ENCODE measurements at regions not wholly inside any gene's neighbourhood (a gene's known extent, or its start where the extent isn't known, plus 50 kb on each side); places are given as distances from the start of the nearest gene placed in this dataset.
"Not testable (repeated sequence)": the region's sequence is repeated elsewhere in the genome, so short reads cannot be mapped to it uniquely, and the experiment has no call there.

- DNase-seq (ENCODE audit: low read depth) = no peak
Observed at GRCh38 chr15:39030291-39031070, 465.9 kb upstream of the RASGRP1 start.

DNA sequence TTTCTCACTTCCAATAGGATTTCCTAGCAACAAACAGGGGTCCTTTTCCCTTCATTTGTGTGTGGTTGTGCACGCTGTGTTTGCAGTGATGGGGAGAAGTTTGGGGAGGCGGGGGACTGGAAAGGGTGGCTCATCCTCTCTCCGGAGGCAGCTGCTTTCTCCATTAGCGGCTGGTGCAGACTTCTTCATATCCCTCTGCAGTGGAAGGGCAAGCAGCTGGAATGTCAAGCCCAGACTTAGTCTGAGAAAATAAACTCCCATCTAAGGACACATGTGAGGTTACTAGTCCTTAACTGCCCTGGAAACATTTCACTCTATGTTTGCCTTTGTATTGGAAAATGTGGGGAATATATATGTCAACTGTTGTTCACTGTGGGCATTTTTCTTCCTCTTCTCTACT lies 467.0 kb upstream of the RASGRP1 start:
- no peak for DNase-seq (ENCODE audit: low read depth)

- DNase-seq (ENCODE audit: low read depth) = no peak
Observed at GRCh38 chr15:39034816-39035215, 470.2 kb upstream of the RASGRP1 start.

GRCh38 chr15:39037611-39038010 lies 473.0 kb upstream of the RASGRP1 start:
- not testable (repeated sequence) for DNase-seq (ENCODE audit: low read depth)

- no peak for DNase-seq (ENCODE audit: low read depth)
Observed at GRCh38 chr15:39040861-39041260, 476.2 kb upstream of the RASGRP1 start.

GRCh38 chr15:39041979-39042495 lies 477.4 kb upstream of the RASGRP1 start:
- DNase-seq (ENCODE audit: low read depth) = no peak

GRCh38 chr15:39051626-39052322 lies 487.2 kb upstream of the RASGRP1 start:
- DNase-seq (ENCODE audit: low read depth) = no peak

GRCh38 chr15:39052323-39052705 lies 487.7 kb upstream of the RASGRP1 start:
- no peak for DNase-seq (ENCODE audit: low read depth)

DNA sequence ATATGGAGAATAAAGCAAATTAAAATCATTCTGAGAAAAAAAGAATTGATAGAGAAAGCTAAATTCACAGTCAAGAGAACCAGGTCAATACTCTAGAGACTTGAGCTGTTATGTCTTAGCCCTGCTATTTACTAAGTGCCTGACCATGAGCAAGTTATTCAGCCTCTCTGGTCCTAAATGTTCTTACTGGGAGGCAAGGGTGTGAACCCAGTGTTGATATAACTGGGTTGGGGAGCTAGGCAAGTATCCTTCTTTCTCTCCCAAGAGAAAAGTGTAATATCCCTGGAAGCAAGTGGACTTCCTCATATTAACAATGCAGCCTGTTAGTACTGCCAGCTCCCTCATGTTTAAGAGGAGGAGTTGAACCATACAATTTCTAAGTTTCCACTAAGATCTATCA lies 488.9 kb upstream of the RASGRP1 start:
- DNase-seq (ENCODE audit: low read depth) = no peak

GRCh38 chr15:39054128-39054732 lies 489.6 kb upstream of the RASGRP1 start:
- DNase-seq (ENCODE audit: low read depth) = no peak

- DNase-seq (ENCODE audit: low read depth) = no peak
Observed at GRCh38 chr15:39056357-39056756, 491.7 kb upstream of the RASGRP1 start.

DNA sequence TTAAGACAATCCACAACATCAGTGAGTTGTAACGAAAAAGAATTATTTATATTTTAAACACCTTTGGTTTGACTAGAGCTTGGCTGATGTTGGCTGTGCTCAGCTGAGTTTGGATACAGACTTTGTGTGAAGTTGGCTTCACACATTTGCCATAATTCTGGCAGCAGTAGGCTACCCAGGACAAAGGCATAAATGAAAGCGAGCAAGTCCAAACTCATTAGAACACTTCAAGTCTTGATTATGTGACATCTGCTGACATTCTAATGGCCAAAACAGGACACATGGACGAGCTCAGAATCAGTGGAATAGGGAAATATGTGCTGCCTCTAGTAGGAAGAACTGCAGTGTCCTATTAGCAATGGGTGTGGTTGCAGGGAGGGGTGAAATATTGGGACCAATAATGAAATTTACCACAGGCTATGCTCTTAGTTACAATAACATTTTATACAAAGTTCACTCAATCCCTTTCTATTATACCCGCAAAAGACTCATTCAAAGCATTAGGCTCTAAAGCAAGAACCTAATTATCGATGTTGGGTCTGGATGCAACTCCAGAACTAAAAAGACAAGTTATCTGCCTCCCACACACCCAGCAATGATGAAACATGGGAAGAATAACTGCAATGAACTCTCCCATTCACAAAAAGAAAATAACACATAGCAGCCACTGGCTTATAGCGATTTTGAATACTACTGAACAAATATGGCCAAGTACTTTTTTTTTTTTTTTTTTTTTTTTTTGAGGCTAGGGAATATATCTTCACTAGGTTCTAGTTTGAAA lies 493.9 kb upstream of the RASGRP1 start:
- DNase-seq (ENCODE audit: low read depth) = no peak

- no peak for DNase-seq (ENCODE audit: low read depth)
Observed at GRCh38 chr15:39059917-39060316, 495.3 kb upstream of the RASGRP1 start.

GRCh38 chr15:39061952-39062464 lies 497.4 kb upstream of the RASGRP1 start:
- DNase-seq (ENCODE audit: low read depth) = no peak

DNA sequence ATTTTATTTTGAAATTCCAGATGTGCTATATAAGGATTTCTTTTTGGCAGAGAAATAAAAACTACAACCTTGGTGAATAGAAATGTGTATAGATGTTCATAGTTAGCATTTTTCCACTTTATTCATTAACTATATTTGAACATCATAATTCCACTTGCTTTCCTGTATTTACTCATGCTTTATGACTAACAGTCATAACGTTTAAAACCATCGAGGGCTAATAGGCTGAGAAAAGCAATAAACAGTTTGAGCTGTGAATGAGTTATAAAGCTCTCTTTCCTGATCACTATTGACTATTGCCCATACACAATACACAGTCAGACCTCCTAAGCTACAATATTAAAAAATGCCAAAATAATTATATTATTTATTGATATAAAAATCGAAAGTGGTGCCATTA lies 502.1 kb upstream of the RASGRP1 start:
- DNase-seq (ENCODE audit: low read depth) = no peak

DNA sequence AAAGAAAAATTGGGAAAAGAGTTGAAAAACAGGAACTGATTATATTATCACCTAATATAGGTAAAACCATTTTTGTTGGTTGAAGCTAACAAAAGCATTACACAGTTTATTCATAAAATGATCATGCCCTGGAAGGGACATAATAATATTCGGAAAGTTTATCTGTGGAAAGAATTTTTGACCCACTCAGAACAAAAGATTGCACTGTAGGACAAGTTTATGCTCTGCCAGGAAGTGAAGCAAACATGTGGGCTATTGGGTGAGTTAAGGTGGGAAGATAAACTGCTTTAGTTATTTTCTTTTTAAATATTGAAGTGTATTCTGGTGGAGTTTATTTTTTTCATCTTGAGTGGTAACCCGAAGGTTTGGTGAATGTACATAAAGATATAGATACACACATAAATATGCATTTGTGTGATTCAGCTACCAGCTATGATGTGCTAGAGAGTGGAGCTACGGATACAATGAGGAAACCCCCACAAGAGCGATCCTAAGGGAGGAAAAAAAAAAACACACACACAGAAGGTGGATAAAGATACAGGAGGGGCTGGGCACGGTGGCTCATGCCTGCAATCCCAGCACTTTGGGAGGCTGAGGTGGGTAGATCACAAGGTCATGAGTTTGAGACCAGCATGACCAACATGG lies 506.4 kb upstream of the THBS1 start:
- DNase-seq (ENCODE audit: low read depth) = no peak

DNA sequence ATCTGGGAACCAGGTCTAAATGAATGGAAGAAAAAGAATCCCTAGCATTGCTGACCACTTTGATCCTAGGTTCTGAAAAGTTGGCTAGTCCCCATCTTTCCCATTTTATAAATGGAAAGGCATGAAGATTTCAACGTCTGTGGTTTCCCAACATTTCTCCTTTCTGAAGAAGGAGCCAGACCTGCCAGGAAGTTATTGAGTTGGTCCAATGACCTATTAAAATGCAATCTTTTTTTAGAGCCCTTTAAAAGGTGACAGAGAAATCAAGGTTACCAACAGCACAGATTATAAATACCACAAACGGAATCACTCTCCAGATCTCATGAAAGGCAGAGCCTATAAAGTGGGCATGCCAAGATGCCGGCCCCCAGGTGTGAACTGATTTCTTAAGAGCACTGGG lies 505.6 kb upstream of the THBS1 start:
- DNase-seq (ENCODE audit: low read depth) = no peak

GRCh38 chr15:39075756-39076341 lies 505.0 kb upstream of the THBS1 start:
- no peak for DNase-seq (ENCODE audit: low read depth)

- no peak for DNase-seq (ENCODE audit: low read depth)
Observed at GRCh38 chr15:39078026-39078425, 502.9 kb upstream of the THBS1 start.

DNA sequence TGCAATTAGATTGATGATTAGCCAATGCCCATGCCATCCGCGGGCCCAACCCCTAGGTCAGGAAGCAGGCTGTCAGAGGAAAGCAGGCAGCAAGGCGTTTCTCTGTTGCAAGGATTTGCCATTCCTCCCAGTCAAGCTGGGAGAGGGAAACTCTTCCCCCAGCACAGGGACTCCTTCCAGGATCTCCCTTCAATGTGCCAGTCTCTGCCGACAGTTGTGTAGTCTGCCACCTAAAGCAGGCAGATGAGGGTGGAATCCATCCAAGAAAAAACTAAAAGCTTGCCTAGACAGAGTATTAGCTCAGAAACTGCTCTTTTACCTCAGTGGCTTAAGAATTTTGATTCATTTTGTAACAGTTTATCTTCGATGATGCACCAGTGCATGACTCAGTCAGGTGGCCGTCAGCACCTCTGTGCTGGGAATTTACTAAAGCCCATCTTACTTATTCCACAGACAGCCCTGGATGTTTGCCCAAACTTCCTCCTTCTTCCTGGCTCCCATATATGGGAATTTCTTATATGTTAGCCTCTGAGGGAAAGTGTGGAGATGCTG lies 501.5 kb upstream of the THBS1 start:
- DNase-seq (ENCODE audit: low read depth) = no peak

DNA sequence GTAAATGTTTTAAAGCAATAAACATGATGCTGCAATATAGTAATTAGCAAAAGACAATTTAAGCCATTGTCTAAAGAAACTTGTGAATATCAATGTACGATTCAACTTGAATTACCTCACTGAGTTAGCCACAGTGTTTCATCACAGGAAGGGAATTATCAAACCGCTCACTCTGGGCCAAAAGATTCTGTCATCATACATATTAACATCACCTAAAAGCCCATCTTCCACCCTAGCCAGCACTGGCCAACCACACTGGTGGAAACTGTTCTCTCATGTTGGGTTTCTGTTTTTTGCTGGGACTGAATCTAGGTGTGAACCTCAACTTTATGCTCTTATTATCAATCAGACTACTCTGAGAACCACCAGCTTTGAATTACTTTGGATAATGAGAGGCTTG lies 497.7 kb upstream of the THBS1 start:
- DNase-seq (ENCODE audit: low read depth) = no peak
